Spleen (tissue), 11 donors: ENCODE measurements at regions not wholly inside any gene's neighbourhood (a gene's known extent, or its start where the extent isn't known, plus 50 kb on each side); places are given as distances from the start of the nearest gene placed in this dataset.
A peak's percentile ranks its signal among the peaks of the same experiment; 100 is the strongest.

Experiments used
- DNase-seq: peaks from one replicate; pipeline ENCODE4 v3.0.0-alpha.2; 2020
- H3K27ac ChIP-seq, 8 donors: fragments of 200-600 bp; sonication (generic) in 7 of 8; 1 replicate in 4 of 8; 2 replicates in 4 of 8; pipeline versions ENCODE4 v1.5.0 to v1.8.0; 2016 to 2021; ENCODE audit warnings: inconsistent platforms in 4 of 8, mild to moderate bottlenecking in 4 of 8, moderate library complexity in 1 of 8
- H3K27me3 ChIP-seq, 7 donors: fragments of 200-600 bp; sonication (generic) in 6 of 7; replicated peaks in 1 of 7; 1 replicate in 4 of 7; 2 replicates in 3 of 7; pipeline versions ENCODE4 v1.5.0 to v1.8.0; 2016 to 2021; ENCODE audit warnings: inconsistent platforms in 3 of 7, mild to moderate bottlenecking in 1 of 7
- H3K36me3 ChIP-seq, 6 donors: fragments of 200-600 bp; sonication (generic) in 5 of 6; 1 replicate in 4 of 6; 2 replicates in 2 of 6; pipeline versions ENCODE4 v1.5.0 to v1.8.0; 2016 to 2021; ENCODE audit warnings: inconsistent platforms in 2 of 6
- H3K4me1 ChIP-seq, 6 donors: fragments of 200-600 bp; sonication (generic) in 5 of 6; 1 replicate in 3 of 6; 2 replicates in 3 of 6; pipeline versions ENCODE4 v1.5.0 to v1.8.0; 2016 to 2021; ENCODE audit warnings: inconsistent platforms in 3 of 6
- H3K4me3 ChIP-seq, 8 donors: fragments of 200-600 bp; sonication (generic) in 7 of 8; 1 replicate in 4 of 8; 2 replicates in 4 of 8; pipeline versions ENCODE4 v1.5.0 to v1.8.0; 2016 to 2021; ENCODE audit warnings: inconsistent platforms in 4 of 8, mild to moderate bottlenecking in 4 of 8, moderate library complexity in 2 of 8
- H3K9me3 ChIP-seq, 8 donors: fragments of 200-600 bp; sonication (generic) in 7 of 8; 1 replicate in 4 of 8; 2 replicates in 4 of 8; pipeline versions ENCODE4 v1.5.0 to v1.8.0; 2016 to 2021; ENCODE audit warnings: inconsistent platforms in 4 of 8
- CTCF ChIP-seq, 11 experiments: fragments of 200-600 bp in 7 of 11; fragments of 450-650 bp in 4 of 11; sonication (generic) in 4 of 11; IDR thresholded peaks in 8 of 11; conservative IDR thresholded peaks in 3 of 11; 1 replicate in 7 of 11; 2 replicates in 4 of 11; pipeline versions ENCODE4 v1.4.0 to v1.8.0; 2016 to 2021; ENCODE audit warnings: antibody characterized with exemption in 11 of 11, inconsistent platforms in 4 of 11, mild to moderate bottlenecking in 1 of 11
- POLR2A ChIP-seq, 3 donors: fragments of 450-650 bp; IDR thresholded peaks; one replicate each; pipeline ENCODE4 v1.5.1; 2017; ENCODE audit warnings: antibody characterized with exemption in 3 of 3, mild to moderate bottlenecking in 1 of 3
- POLR2AphosphoS5 ChIP-seq, 3 donors: sonication (generic); formaldehyde crosslinking; IDR thresholded peaks; one replicate each; pipeline ENCODE4 v1.5.1; 2017; ENCODE audit warnings: antibody characterized with exemption in 3 of 3
- WGBS, 5 donors: extraction: QIAGEN DNeasy Blood & Tissue Kit in 3 of 5; methylation state at CpG; one replicate each; pipeline versions ENCODE4 v1.1.5 to v1.1.7; 2013 to 2018; 5-methylcytosine and 5-hydroxymethylcytosine counted together
- intact Hi-C: fragments of 100-400 bp; cut with DNase I; formaldehyde crosslinking; loops from one replicate; pipeline ENCODE4 v1.15.0; 2023; ENCODE audit warnings: low total_unique reads
- donor health status: healthy with polysubstance abuse.
- donor health status: DM: no; HTN: no; CAD: no; lungs with moderate emphysema.
- donor health status: DM: no; HTN: no; CAD: no.
- donor health status: Bipolar disorder and iron deficiency.
- donor health status: healthy.
- donor health status: DM: no; HTN: no; CAD: no.
- donor health status: DM: yes; HTN: yes; CAD: no.

GRCh38 chr3:102533784-102534183 is 99.0 kb downstream of the ZPLD1 start:
- Histone ChIP-seq H3K4me3 (no peak overlapping the region), H3K36me3 (no peaks in the 10 kb centered on the region), H3K27me3 (no peaks in the 10 kb centered on the region), H3K9me3 (no peaks in the 10 kb centered on the region), H3K4me1 (peaks cover 0 to 19% (median 0%) of the 10 kb centered on the region in 6 donors), H3K27ac (no peak overlapping the region)
- intact Hi-C loops = no loop called here
- DNase-seq = no peak
- TF ChIP-seq CTCF (IDR thresholded peaks at IDR 0.05 in 8 of 11, conservative IDR thresholded peaks at IDR 0.05 in 3 of 11) (no peak), POLR2A (IDR thresholded peaks at IDR 0.05) (no peak)
- WGBS, 5 donors = 65 to 85% (median 72%) methylated on average over 4 of the region's 4 CpGs

GRCh38 chr3:102536456-102536855 is 101.6 kb downstream of the ZPLD1 start:
- Histone ChIP-seq H3K4me3 (no peak overlapping the region), H3K4me1 (peaks cover 0 to 19% (median 0%) of the 10 kb centered on the region in 6 donors), H3K27me3 (peaks cover 0 to 4% (median 0%) of the 10 kb centered on the region in 7 donors), H3K36me3 (no peaks in the 10 kb centered on the region), H3K27ac (no peak overlapping the region), H3K9me3 (no peaks in the 10 kb centered on the region)
- no peak for DNase-seq
- TF ChIP-seq CTCF (IDR thresholded peaks at IDR 0.05 in 8 of 11, conservative IDR thresholded peaks at IDR 0.05 in 3 of 11) = peak in 7 of 11 experiments; percentile 30 to 50 (median 39)
- no peak for TF ChIP-seq POLR2A (IDR thresholded peaks at IDR 0.05)
- WGBS, 5 donors = 26 to 31% (median 28%) methylated on average over 7 of the region's 7 CpGs
- intact Hi-C loops = loop anchor here (5.0 kb wide), 2 partner anchors 309 to 729 kb away; no protein-coding TSS in a partner anchor

- peaks cover 0 to 9% (median 0%) of the 10 kb centered on the region in 7 donors for H3K27me3 ChIP-seq
- H3K27ac ChIP-seq = no peak overlapping the region
- 44 to 75% (median 63%) methylated on average over 1 of the region's 1 CpG for WGBS, 5 donors
- TF ChIP-seq CTCF (IDR thresholded peaks at IDR 0.05 in 8 of 11, conservative IDR thresholded peaks at IDR 0.05 in 3 of 11) (no peak), POLR2A (IDR thresholded peaks at IDR 0.05) (no peak), POLR2AphosphoS5 (IDR thresholded peaks at IDR 0.05) (no peak)
- intact Hi-C loops = loop anchor here (5.0 kb wide), 2 partner anchors 310 to 730 kb away; no protein-coding TSS in a partner anchor
- no peaks in the 10 kb centered on the region for H3K9me3 ChIP-seq
- H3K36me3 ChIP-seq = no peaks in the 10 kb centered on the region
- peaks cover 0 to 19% (median 0%) of the 10 kb centered on the region in 6 donors for H3K4me1 ChIP-seq
- no peak overlapping the region for H3K4me3 ChIP-seq
- no peak for DNase-seq
These were observed 102.3 kb downstream of the ZPLD1 start for GRCh38 chr3:102537123-102537522.

- intact Hi-C loops = no loop called here
- WGBS, 5 donors = 88 to 92% (median 91%) methylated on average over 6 of the region's 6 CpGs
- no peak overlapping the region for H3K27ac ChIP-seq
These were observed 109.9 kb downstream of the ZPLD1 start for GRCh38 chr3:102544741-102545140.

More at GRCh38 chr3:102544741-102545140, 109.9 kb downstream of the ZPLD1 start:
- Histone ChIP-seq H3K4me1 (no peaks in the 10 kb centered on the region), H3K36me3 (no peaks in the 10 kb centered on the region), H3K27me3 (peaks cover 0 to 5% (median 0%) of the 10 kb centered on the region in 7 donors), H3K4me3 (no peak overlapping the region), H3K9me3 (no peaks in the 10 kb centered on the region)
- no peak for TF ChIP-seq POLR2A (IDR thresholded peaks at IDR 0.05)
- TF ChIP-seq CTCF (IDR thresholded peaks at IDR 0.05 in 8 of 11, conservative IDR thresholded peaks at IDR 0.05 in 3 of 11) = no peak
- TF ChIP-seq POLR2AphosphoS5 (IDR thresholded peaks at IDR 0.05) = no peak
- no peak for DNase-seq
